ENCODE measurements at regions not wholly inside any gene's neighbourhood (a gene's known extent, or its start where the extent isn't known, plus 50 kb on each side); places are given as distances from the start of the nearest gene placed in this dataset.

DNA sequence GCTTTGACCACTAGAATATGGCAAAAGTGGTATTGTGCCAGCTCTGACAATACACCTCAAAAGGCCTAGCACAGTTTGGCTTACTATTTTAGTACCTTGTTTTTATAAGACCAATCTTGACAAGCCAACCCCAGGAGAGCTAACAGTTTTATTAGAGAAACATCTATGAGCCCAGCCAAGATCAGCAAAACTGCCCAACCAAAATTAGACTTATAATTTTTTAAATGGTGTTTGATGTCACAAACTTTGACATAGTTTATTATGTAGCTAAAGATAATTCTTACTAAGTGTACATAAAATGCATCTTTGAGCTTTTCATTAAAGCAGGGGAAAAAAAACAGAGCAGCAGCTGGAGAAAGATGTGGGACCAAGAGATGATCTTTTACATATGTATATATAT lies 537.5 kb downstream of the ZPLD1 start:
- TF ChIP-seq POLR2A (IDR thresholded peaks at IDR 0.05; ENCODE audit: low read depth, low read length), result no peak
- no peak for TF ChIP-seq EP300 (IDR thresholded peaks at IDR 0.05; ENCODE audit: borderline replicate concordance in 1 of 2, control insufficient read depth in 1 of 2, low read depth in 2 of 2, low read length in 2 of 2)
- no peak for TF ChIP-seq ZNF274 (IDR thresholded peaks at IDR 0.05; ENCODE audit: insufficient read depth, insufficient read length)
- no peak for TF ChIP-seq RAD21 (IDR thresholded peaks at IDR 0.05; ENCODE audit: insufficient read depth, low read depth, low read length)
- TF ChIP-seq, protein P1, sequence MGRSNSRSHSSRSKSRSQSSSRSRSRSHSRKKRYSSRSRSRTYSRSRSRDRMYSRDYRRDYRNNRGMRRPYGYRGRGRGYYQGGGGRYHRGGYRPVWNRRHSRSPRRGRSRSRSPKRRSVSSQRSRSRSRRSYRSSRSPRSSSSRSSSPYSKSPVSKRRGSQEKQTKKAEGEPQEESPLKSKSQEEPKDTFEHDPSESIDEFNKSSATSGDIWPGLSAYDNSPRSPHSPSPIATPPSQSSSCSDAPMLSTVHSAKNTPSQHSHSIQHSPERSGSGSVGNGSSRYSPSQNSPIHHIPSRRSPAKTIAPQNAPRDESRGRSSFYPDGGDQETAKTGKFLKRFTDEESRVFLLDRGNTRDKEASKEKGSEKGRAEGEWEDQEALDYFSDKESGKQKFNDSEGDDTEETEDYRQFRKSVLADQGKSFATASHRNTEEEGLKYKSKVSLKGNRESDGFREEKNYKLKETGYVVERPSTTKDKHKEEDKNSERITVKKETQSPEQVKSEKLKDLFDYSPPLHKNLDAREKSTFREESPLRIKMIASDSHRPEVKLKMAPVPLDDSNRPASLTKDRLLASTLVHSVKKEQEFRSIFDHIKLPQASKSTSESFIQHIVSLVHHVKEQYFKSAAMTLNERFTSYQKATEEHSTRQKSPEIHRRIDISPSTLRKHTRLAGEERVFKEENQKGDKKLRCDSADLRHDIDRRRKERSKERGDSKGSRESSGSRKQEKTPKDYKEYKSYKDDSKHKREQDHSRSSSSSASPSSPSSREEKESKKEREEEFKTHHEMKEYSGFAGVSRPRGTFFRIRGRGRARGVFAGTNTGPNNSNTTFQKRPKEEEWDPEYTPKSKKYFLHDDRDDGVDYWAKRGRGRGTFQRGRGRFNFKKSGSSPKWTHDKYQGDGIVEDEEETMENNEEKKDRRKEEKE (IDR thresholded peaks at IDR 0.05), result no peak
- TF ChIP-seq KDM1A (IDR thresholded peaks at IDR 0.05; ENCODE audit: borderline replicate concordance), result no peak
- no peak for TF ChIP-seq CTCF (IDR thresholded peaks at IDR 0.05 in 2 of 3, conservative IDR thresholded peaks at IDR 0.05 in 1 of 3; ENCODE audit: control insufficient read depth in 2 of 3, extremely low read depth in 1 of 3, insufficient read depth in 1 of 3, low read depth in 3 of 3, low read length in 3 of 3)
- TF ChIP-seq NR2C2 (IDR thresholded peaks at IDR 0.05; ENCODE audit: borderline replicate concordance, control insufficient read depth, insufficient read length, low read depth), result no peak
- no peak for TF ChIP-seq EZH2 (IDR thresholded peaks at IDR 0.05; ENCODE audit: borderline replicate concordance, control insufficient read depth, low read depth, low read length)
- TF ChIP-seq, protein P2, sequence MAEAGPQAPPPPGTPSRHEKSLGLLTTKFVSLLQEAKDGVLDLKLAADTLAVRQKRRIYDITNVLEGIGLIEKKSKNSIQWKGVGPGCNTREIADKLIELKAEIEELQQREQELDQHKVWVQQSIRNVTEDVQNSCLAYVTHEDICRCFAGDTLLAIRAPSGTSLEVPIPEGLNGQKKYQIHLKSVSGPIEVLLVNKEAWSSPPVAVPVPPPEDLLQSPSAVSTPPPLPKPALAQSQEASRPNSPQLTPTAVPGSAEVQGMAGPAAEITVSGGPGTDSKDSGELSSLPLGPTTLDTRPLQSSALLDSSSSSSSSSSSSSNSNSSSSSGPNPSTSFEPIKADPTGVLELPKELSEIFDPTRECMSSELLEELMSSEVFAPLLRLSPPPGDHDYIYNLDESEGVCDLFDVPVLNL (IDR thresholded peaks at IDR 0.05; ENCODE audit: low read depth, low read length), result no peak
- TF ChIP-seq PBX3 (IDR thresholded peaks at IDR 0.05; ENCODE audit: insufficient replicate concordance, low read depth, low read length), result no peak
